Keratinocyte (primary cell): ENCODE measurements at regions not wholly inside any gene's neighbourhood (a gene's known extent, or its start where the extent isn't known, plus 50 kb on each side); places are given as distances from the start of the nearest gene placed in this dataset.

Source experiments
- DNase-seq: peaks from one replicate; pipeline ENCODE4 v3.0.0-alpha.2; 2011; ENCODE audit warnings: low read depth, missing footprints, low spot score
- FAIRE-seq: peaks from 2 replicates; lab custom pipeline; 2011; peaks lifted over from hg19 to GRCh38; lab: Jason Lieb, UNC
- H2AFZ ChIP-seq: 2 replicates; pipeline ENCODE4 v1.6.0; 2012; ENCODE audit warnings: low read length, control low read depth, inconsistent platforms; ENCODE audit not compliant: control insufficient read depth
- H3K27ac ChIP-seq: 2 replicates; pipeline ENCODE4 v1.5.1; 2011; ENCODE audit warnings: low read length; ENCODE audit not compliant: control insufficient read depth, insufficient read depth
- H3K27me3 ChIP-seq: 3 replicates; pipeline ENCODE4 v1.6.0; 2011; ENCODE audit warnings: low read length; ENCODE audit not compliant: control insufficient read depth, insufficient read depth; ENCODE audit errors: extremely low read depth
- H3K36me3 ChIP-seq, 2 experiments: 2 replicates in 1 of 2; 3 replicates in 1 of 2; pipeline ENCODE4 v1.5.1; 2011; ENCODE audit warnings: low read length in 2 of 2, mild to moderate bottlenecking in 1 of 2; ENCODE audit not compliant: control insufficient read depth in 2 of 2, insufficient read depth in 2 of 2; ENCODE audit errors: extremely low read depth in 1 of 2
- H3K4me1 ChIP-seq: 3 replicates; pipeline ENCODE4 v1.5.1; 2011; ENCODE audit warnings: low read length; ENCODE audit not compliant: control insufficient read depth, insufficient read depth; ENCODE audit errors: extremely low read depth
- H3K4me2 ChIP-seq: 3 replicates; pipeline ENCODE4 v1.6.0; 2011; ENCODE audit warnings: low read depth, low read length; ENCODE audit not compliant: control insufficient read depth, insufficient read depth; ENCODE audit errors: extremely low read depth
- H3K4me3 ChIP-seq, 3 experiments: fragments of 200-600 bp in 1 of 3; sonication (generic) in 1 of 3; 2 replicates in 2 of 3; 3 replicates in 1 of 3; pipeline ENCODE4 v1.5.1; 2011 to 2016; ENCODE audit warnings: low read length in 3 of 3, mild to moderate bottlenecking in 3 of 3, control low read depth in 2 of 3, inconsistent platforms in 1 of 3, low read depth in 1 of 3, mixed read lengths in 1 of 3, mixed run types in 1 of 3, moderate library complexity in 1 of 3; ENCODE audit not compliant: control insufficient read depth in 2 of 3, insufficient read depth in 2 of 3; ENCODE audit errors: extremely low read depth in 1 of 3
- H3K79me2 ChIP-seq: 2 replicates; pipeline ENCODE4 v1.6.0; 2012; ENCODE audit warnings: low read length; ENCODE audit not compliant: control insufficient read depth, insufficient read depth
- H3K9ac ChIP-seq: 3 replicates; pipeline ENCODE4 v1.6.0; 2011; ENCODE audit warnings: low read length; ENCODE audit not compliant: control insufficient read depth, insufficient read depth; ENCODE audit errors: extremely low read depth
- H3K9me1 ChIP-seq: 3 replicates; pipeline ENCODE4 v1.6.0; 2011; ENCODE audit warnings: low read length; ENCODE audit not compliant: control insufficient read depth, insufficient read depth; ENCODE audit errors: extremely low read depth
- H3K9me3 ChIP-seq: 2 replicates; pipeline ENCODE4 v1.5.1; 2012; ENCODE audit warnings: low read depth, low read length; ENCODE audit not compliant: control insufficient read depth
- H4K20me1 ChIP-seq: 3 replicates; pipeline ENCODE4 v1.6.0; 2011; ENCODE audit warnings: low read length; ENCODE audit not compliant: control insufficient read depth, insufficient read depth; ENCODE audit errors: extremely low read depth
- EZH2 ChIP-seq: IDR thresholded peaks from one replicate; pipeline ENCODE4 v1.6.1; 2012; ENCODE audit warnings: inconsistent platforms, mild to moderate bottlenecking, low read length, moderate library complexity
- dilution Hi-C: fragments of 300-500 bp; cut with MboI; formaldehyde crosslinking; loops from one replicate; pipeline ENCODE4 v1.7.0; 2020; ENCODE audit warnings: low sequenced_read_pairs; ENCODE audit not compliant: extremely low pct_ligation_motif_present
- TF ChIP-seq, protein P1 (sequence below), 3 experiments: IDR thresholded peaks in 1 of 3; conservative IDR thresholded peaks in 1 of 3; optimal IDR thresholded peaks in 1 of 3; 2 replicates in 2 of 3; 3 replicates in 1 of 3; pipeline versions ENCODE3 to v1.5.1; 2011; ENCODE audit warnings: low read length in 3 of 3, mild to moderate bottlenecking in 3 of 3, moderate library complexity in 2 of 3, control low read depth in 1 of 3, inconsistent platforms in 1 of 3; ENCODE audit not compliant: insufficient read depth in 2 of 3; ENCODE audit errors: extremely low read depth in 1 of 3

DNA sequence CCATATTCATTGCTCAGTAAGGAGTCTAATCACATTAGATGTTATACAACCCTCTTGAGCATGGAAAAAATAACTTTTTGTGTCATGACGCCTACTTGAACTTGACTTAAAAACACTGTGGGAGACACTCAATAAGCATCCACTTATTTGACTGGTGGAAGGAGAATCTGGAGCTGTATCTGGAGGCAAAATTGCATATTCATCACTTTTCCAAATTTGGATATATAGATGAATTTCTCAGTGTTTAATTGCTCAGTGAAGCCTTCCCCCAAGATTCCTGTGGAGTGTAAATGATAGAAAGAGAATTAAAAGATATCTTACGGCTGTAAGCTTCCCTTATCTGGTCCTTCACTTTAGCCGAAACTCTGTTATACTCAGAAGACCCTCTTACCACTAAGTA is 610.7 kb upstream of the ADGRL2 start:
- Histone ChIP-seq H2AFZ (no peak overlapping the region), H3K4me1 (peaks cover 16% of the 10 kb centered on the region), H3K79me2 (no peaks in the 10 kb centered on the region), H3K9me3 (no peaks in the 10 kb centered on the region), H3K27me3 (no peaks in the 10 kb centered on the region), H3K27ac (no peak overlapping the region), H4K20me1 (no peaks in the 10 kb centered on the region), H3K4me2 (no peak overlapping the region), H3K9ac (no peak overlapping the region), H3K9me1 (no peaks in the 10 kb centered on the region), H3K36me3 (no peaks in the 10 kb centered on the region), H3K4me3 (no peak overlapping the region)
- dilution Hi-C loops = no loop called here
- DNase-seq = no peak
- FAIRE-seq = no peak
- TF ChIP-seq, protein P1, sequence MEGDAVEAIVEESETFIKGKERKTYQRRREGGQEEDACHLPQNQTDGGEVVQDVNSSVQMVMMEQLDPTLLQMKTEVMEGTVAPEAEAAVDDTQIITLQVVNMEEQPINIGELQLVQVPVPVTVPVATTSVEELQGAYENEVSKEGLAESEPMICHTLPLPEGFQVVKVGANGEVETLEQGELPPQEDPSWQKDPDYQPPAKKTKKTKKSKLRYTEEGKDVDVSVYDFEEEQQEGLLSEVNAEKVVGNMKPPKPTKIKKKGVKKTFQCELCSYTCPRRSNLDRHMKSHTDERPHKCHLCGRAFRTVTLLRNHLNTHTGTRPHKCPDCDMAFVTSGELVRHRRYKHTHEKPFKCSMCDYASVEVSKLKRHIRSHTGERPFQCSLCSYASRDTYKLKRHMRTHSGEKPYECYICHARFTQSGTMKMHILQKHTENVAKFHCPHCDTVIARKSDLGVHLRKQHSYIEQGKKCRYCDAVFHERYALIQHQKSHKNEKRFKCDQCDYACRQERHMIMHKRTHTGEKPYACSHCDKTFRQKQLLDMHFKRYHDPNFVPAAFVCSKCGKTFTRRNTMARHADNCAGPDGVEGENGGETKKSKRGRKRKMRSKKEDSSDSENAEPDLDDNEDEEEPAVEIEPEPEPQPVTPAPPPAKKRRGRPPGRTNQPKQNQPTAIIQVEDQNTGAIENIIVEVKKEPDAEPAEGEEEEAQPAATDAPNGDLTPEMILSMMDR (optimal IDR thresholded peaks at IDR 0.05 in 1 of 3, IDR thresholded peaks at IDR 0.05 in 1 of 3, conservative IDR thresholded peaks at IDR 0.05 in 1 of 3; ENCODE audit: extremely low read depth in 1 of 3, insufficient read depth in 2 of 3, low read length in 3 of 3) = no peak
- TF ChIP-seq EZH2 = no peak

GRCh38 chr1:81187635-81188034 is 613.1 kb upstream of the ADGRL2 start:
- Histone ChIP-seq H2AFZ (no peak overlapping the region), H3K27me3 (no peaks in the 10 kb centered on the region), H3K4me2 (no peak overlapping the region), H3K79me2 (no peaks in the 10 kb centered on the region), H3K27ac (no peak overlapping the region), H3K9me1 (no peaks in the 10 kb centered on the region), H3K4me3 (no peak overlapping the region), H3K4me1 (peaks cover 16% of the 10 kb centered on the region), H3K36me3 (no peaks in the 10 kb centered on the region), H3K9me3 (no peaks in the 10 kb centered on the region), H4K20me1 (no peaks in the 10 kb centered on the region), H3K9ac (no peak overlapping the region)
- dilution Hi-C loops = no loop called here
- TF ChIP-seq EZH2 = no peak
- TF ChIP-seq, protein P1 (optimal IDR thresholded peaks at IDR 0.05 in 1 of 3, IDR thresholded peaks at IDR 0.05 in 1 of 3, conservative IDR thresholded peaks at IDR 0.05 in 1 of 3; ENCODE audit: extremely low read depth in 1 of 3, insufficient read depth in 2 of 3, low read length in 3 of 3) = no peak
- DNase-seq (no peak), FAIRE-seq (no peak)
